ENCODE measurements at regions not wholly inside any gene's neighbourhood (a gene's known extent, or its start where the extent isn't known, plus 50 kb on each side); places are given as distances from the start of the nearest gene placed in this dataset.

DNA sequence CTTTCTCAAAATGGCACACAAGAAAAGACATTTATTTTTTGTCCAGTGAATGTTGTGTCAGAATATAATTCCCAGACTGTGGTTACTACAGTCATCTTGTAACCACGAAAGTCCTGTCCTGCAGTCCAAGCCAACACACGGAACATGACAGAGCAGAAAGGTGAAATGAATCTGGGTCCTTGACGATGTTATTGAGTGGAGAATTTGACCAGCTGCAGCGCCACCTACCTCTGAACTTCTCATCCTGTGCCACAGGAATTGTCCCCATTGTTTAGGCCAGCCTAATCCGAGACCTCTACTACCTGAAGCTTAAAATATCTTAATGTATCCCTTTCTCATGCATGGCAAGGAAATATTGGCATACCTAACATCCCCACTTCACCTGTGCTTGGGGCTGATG lies 64.1 kb upstream of the OTX2 start:
- no peak for DNase-seq (ENCODE audit: low read depth)
- TF ChIP-seq, protein P1, sequence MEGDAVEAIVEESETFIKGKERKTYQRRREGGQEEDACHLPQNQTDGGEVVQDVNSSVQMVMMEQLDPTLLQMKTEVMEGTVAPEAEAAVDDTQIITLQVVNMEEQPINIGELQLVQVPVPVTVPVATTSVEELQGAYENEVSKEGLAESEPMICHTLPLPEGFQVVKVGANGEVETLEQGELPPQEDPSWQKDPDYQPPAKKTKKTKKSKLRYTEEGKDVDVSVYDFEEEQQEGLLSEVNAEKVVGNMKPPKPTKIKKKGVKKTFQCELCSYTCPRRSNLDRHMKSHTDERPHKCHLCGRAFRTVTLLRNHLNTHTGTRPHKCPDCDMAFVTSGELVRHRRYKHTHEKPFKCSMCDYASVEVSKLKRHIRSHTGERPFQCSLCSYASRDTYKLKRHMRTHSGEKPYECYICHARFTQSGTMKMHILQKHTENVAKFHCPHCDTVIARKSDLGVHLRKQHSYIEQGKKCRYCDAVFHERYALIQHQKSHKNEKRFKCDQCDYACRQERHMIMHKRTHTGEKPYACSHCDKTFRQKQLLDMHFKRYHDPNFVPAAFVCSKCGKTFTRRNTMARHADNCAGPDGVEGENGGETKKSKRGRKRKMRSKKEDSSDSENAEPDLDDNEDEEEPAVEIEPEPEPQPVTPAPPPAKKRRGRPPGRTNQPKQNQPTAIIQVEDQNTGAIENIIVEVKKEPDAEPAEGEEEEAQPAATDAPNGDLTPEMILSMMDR (conservative IDR thresholded peaks at IDR 0.05; ENCODE audit: low read length), result no peak
- no peak overlapping the region for H3K4me3 ChIP-seq (ENCODE audit: low read length)

DNA sequence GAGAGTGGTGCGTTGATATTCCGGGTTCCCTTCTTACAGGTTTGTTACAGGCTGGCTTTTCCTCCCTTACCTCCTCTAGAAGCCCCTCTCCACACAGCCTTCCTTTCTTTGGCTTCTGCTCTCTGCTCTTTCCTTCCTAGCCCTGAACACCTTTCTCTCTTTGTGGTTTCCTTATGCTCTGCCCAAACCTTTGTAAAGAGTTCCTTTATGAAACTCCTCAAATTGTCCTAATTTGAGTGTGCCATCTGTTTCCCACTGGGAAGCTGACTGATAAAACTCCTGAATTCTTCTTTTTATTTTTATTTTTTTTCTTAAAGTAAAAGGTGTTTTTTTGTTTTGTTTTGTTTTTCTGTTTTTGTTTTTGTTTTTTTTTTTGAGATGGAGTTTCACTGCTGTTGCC lies 60.1 kb upstream of the OTX2 start:
- DNase-seq (ENCODE audit: low read depth), result no peak
- TF ChIP-seq, protein P1 (conservative IDR thresholded peaks at IDR 0.05; ENCODE audit: low read length), result no peak
- H3K4me3 ChIP-seq (ENCODE audit: low read length), result no peak overlapping the region

DNA sequence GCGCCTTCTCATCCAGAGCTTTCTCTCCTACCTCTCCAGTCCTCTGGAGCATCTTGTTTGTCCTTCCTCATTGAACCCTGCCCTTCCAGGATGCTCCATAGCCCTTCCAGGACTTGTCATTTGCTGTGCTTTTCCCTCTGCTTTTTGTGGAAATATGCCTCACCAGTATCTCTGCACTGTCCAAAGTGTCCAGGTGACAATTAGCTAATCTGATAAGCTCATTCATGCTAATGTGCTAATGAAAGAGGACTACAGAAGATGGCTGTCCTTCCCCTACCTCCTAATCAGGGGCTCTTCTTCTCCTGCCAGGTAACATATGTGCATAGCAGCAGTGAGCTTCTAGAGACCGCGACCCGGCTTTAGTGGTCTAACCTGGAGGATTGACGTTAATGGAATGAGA lies 58.4 kb upstream of the OTX2 start:
- H3K4me3 ChIP-seq (ENCODE audit: low read length), result no peak overlapping the region
- no peak for DNase-seq (ENCODE audit: low read depth)
- TF ChIP-seq, protein P1 (conservative IDR thresholded peaks at IDR 0.05; ENCODE audit: low read length), result no peak

DNA sequence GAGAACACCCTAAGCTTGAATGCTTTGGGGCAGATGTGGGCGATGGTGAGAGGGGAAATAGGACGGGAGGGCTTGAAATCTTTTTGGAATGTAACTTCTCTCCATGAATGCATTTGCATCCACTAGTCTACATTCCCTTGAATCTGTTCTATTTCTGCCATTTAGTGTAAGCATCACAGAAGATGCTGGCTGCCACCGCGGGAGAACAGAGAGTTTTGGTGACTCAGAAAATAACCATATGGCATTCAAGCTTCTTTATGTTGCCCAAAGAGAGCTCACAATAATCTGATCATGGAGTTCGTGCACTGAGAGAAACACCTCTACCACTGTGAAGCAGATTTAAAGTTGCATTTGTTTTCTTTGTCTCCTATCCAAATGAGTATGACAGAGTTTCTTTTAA lies 52.6 kb upstream of the OTX2 start:
- no peak for DNase-seq (ENCODE audit: low read depth)
- TF ChIP-seq, protein P1 (conservative IDR thresholded peaks at IDR 0.05; ENCODE audit: low read length), result no peak
- H3K4me3 ChIP-seq (ENCODE audit: low read length), result no peak overlapping the region

DNA sequence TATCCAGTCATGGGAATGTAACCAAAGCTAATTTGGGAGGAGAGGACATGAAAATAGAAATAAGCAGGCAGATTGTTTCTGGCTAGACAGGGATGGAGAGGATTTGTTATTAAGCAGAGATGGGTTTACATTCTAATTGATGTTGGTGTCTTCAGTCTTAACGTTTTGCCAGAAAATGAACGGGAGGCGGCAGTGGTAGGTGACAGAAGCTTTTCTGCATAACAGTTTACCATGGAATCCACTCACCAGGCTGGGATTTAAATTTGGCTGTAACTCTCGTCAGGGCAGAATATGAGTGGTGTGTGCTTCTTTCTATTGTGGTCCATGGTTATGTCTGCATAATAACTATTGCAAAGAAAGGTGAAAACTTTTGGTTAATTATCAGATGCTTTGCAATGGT lies 50.2 kb upstream of the OTX2 start:
- no peak overlapping the region for H3K4me3 ChIP-seq (ENCODE audit: low read length)
- no peak for DNase-seq (ENCODE audit: low read depth)
- TF ChIP-seq, protein P1 (conservative IDR thresholded peaks at IDR 0.05; ENCODE audit: low read length), result no peak
